ENCODE measurements at regions not wholly inside any gene's neighbourhood (a gene's known extent, or its start where the extent isn't known, plus 50 kb on each side); places are given as distances from the start of the nearest gene placed in this dataset.

- Histone ChIP-seq H2BK15ac (ENCODE audit: low read depth, low read length) (no peak overlapping the region), H3K9me3 (ENCODE audit: control insufficient read depth, low read depth, low read length) (no peaks in the 10 kb centered on the region), H2AK5ac (ENCODE audit: insufficient read length, low read length) (no peak overlapping the region), H2BK12ac (ENCODE audit: insufficient read length, low read depth, low read length) (no peak overlapping the region), H3K9ac (ENCODE audit: extremely low read depth, insufficient read length, low read length) (no peak overlapping the region), H3T11ph (ENCODE audit: low read length) (no peak overlapping the region), H3K79me2 (ENCODE audit: insufficient read depth, low read length) (no peaks in the 10 kb centered on the region), H3K27me3 (ENCODE audit: insufficient read depth, low read length) (peaks cover 19% of the 10 kb centered on the region), H3K23ac (ENCODE audit: insufficient read length, low read depth, low read length) (no peak overlapping the region), H3K4me1 (ENCODE audit: insufficient read depth, low read length) (no peaks in the 10 kb centered on the region), H4K5ac (ENCODE audit: insufficient read length, low read depth, low read length) (no peak overlapping the region), H3K4ac (ENCODE audit: low read depth, low read length) (no peak overlapping the region), H3K18ac (ENCODE audit: insufficient read length, low read depth, low read length) (no peak overlapping the region), H3K4me2 (ENCODE audit: insufficient read depth, insufficient read length, low read length) (no peak overlapping the region), H3K23me2 (ENCODE audit: insufficient read length, low read depth, low read length, poor library complexity, severe bottlenecking) (peaks cover 10% of the 10 kb centered on the region), H3K56ac (ENCODE audit: insufficient read length, low read depth, low read length) (no peak overlapping the region), H3K79me1 (ENCODE audit: insufficient read depth, low read depth, low read length, poor library complexity, severe bottlenecking) (no peaks in the 10 kb centered on the region), H4K91ac (ENCODE audit: insufficient read length, low read depth, low read length) (no peak overlapping the region), H2BK5ac (ENCODE audit: insufficient read length, low read length) (no peak overlapping the region), H2BK120ac (ENCODE audit: low read depth, low read length, poor library complexity, severe bottlenecking) (no peak overlapping the region), H4K20me1 (ENCODE audit: control insufficient read depth, insufficient read depth, insufficient read length) (no peaks in the 10 kb centered on the region), H3K14ac (ENCODE audit: insufficient read depth, low read length) (no peak overlapping the region), H3K27ac (ENCODE audit: insufficient read length, low read depth, low read length) (no peak overlapping the region), H4K8ac (replicated peaks; ENCODE audit: insufficient read length, low read depth, low read length) (no peak overlapping the region), H2AFZ (ENCODE audit: low read length) (no peak overlapping the region), H2BK20ac (ENCODE audit: low read depth, low read length, poor library complexity, severe bottlenecking) (no peak overlapping the region)
- whole genome bisulfite sequencing (ENCODE audit: extremely low coverage, insufficient read length, low lambda C conversion rate) = no CpG with 5 or more reads among the region's 4 CpGs
- Mint-ChIP-seq H3K36me3 (ENCODE audit: insufficient read depth in 1 of 3, low read depth in 3 of 3) (no peaks in the 10 kb centered on the region), H3K4me1 (peaks cover 0 to 4% of the 10 kb centered on the region in 2 experiments; a peak in 2 of 4 replicates), H3K27ac (no peak overlapping the region), H3K4me3 (no peak overlapping the region), H3K27me3 (ENCODE audit: low read depth) (peaks cover 79% of the 10 kb centered on the region), H3K9me3 (peaks cover 0 to 2% of the 10 kb centered on the region in 2 experiments; a peak in 1 of 5 replicates)
- TF ChIP-seq CTCF (conservative IDR thresholded peaks at IDR 0.05) = no peak
- DNase-seq = no peak
Observed at GRCh38 chr14:89024691-89025090, 200.2 kb downstream of the TTC8 start.
